Stimulated activated naive CD8-positive, alpha-beta T cell treated with anti-CD3 and anti-CD28 coated beads, Interleukin-15, amount 100 ng/mL, for 72 hours (primary cell): ENCODE measurements at regions not wholly inside any gene's neighbourhood (a gene's known extent, or its start where the extent isn't known, plus 50 kb on each side); places are given as distances from the start of the nearest gene placed in this dataset.
A peak's percentile ranks its signal among the peaks of the same experiment; 100 is the strongest.
"Not testable (repeated sequence)": the region's sequence is repeated elsewhere in the genome, so short reads cannot be mapped to it uniquely, and the experiment has no call there.

ENCODE experiments used
- ATAC-seq: fragments of 150-1000 bp; cut with Tn5 transposase; 2 replicates; pipeline ENCODE4 v1.10.0; 2021; ENCODE audit warnings: mild to moderate bottlenecking, moderate library complexity
- DNase-seq, 2 donors: peaks; one replicate each; pipeline ENCODE4 v3.0.0; 2021 to 2022
- H3K27ac Mint-ChIP-seq, 2 donors: one replicate each; pipeline ENCODE4 v1.8.0; 2022; ENCODE audit warnings: mild to moderate bottlenecking in 2 of 2, mixed read lengths in 2 of 2, moderate library complexity in 2 of 2
- H3K27me3 Mint-ChIP-seq: one replicate; pipeline ENCODE4 v1.8.0; 2022; ENCODE audit warnings: mixed read lengths
- H3K4me1 Mint-ChIP-seq: one replicate; pipeline ENCODE4 v1.8.0; 2022; ENCODE audit warnings: mild to moderate bottlenecking, mixed read lengths
- H3K4me3 Mint-ChIP-seq, 2 donors: one replicate each; pipeline ENCODE4 v1.8.0; 2022; ENCODE audit warnings: mild to moderate bottlenecking in 2 of 2, mixed read lengths in 2 of 2, moderate library complexity in 1 of 2
- H3K9me3 Mint-ChIP-seq, 2 donors: one replicate each; pipeline ENCODE4 v1.8.0; 2022; ENCODE audit warnings: mixed read lengths in 2 of 2

- no peaks in the 10 kb centered on the region for H3K27me3 Mint-ChIP-seq
- no peak for DNase-seq
- H3K9me3 Mint-ChIP-seq: no peaks in the 10 kb centered on the region
- no peaks in the 10 kb centered on the region for H3K4me1 Mint-ChIP-seq
- H3K4me3 Mint-ChIP-seq: no peak overlapping the region
- no peak for ATAC-seq
- no peak overlapping the region for H3K27ac Mint-ChIP-seq
Measured at GRCh38 chrX:97867266-97867665, 983.6 kb downstream of the RPA4 start.

DNA sequence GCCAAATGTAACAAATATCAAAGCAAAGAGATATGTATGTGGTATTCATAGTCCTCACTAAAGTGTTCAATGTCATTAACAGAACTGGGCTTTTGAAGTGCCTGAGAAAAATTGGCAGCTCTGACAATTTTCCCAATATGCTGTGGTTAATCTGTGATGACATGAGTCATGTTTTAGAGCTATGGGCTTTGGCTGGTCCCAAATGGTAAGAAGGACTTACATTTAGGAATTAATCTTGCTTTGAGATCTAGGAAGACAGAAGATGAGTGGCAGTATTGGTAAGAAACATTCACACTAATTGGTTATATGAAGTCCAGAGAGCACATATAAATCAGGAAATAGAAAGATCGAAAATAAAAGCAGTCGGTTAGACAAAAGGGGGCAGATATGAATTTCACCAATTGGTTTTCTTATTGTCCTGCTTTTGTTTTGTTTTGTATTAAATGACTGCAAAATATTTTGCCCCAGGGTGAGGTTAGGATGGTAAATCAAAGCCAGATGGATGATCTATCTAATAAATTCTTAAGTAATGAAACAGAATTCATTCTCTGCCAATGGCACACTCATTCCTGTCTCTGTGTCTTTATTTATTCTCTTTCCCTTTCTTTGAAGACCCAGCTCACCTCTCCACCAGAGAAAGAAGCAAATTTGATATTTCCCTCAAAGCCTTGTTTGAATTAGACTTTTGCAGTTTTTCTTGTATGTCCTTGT, 993.1 kb downstream of the RPA4 start:
- no peaks in the 10 kb centered on the region for H3K9me3 Mint-ChIP-seq
- no peak for DNase-seq

GRCh38 chrX:97882306-97882705, 998.6 kb downstream of the RPA4 start:
- H3K27ac Mint-ChIP-seq: no peak overlapping the region
- no peak for ATAC-seq

More for the DNA sequence above, 993.1 kb downstream of the RPA4 start:
- Mint-ChIP-seq H3K4me1 (no peaks in the 10 kb centered on the region), H3K4me3 (no peak overlapping the region), H3K27ac (peak overlapping the region in 1 of 2 donors; percentile 10), H3K27me3 (no peaks in the 10 kb centered on the region)
- ATAC-seq: no peak

DNA sequence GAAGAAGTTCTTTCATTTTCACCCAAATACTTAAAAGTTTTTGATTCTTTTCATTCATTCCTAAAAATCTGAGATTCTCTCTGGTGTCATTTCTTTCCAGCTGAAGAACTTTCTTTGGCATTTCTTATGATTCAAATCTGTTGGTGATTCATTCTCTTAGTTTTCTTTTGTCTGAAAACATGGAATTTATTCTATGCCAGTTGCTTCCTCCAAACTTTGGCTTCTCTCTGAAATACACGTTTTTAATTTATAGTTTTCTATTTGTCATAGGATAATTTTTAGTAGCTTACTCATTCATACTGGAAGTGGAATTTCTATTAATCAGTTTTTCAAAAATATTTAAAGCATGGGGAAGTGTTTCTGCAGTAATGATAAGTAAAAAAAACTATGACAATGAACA, 1012.0 kb downstream of the RPA4 start:
- H3K27me3 Mint-ChIP-seq: no peaks in the 10 kb centered on the region

More at GRCh38 chrX:97882306-97882705, 998.6 kb downstream of the RPA4 start:
- no peak overlapping the region for H3K4me3 Mint-ChIP-seq
- H3K27me3 Mint-ChIP-seq: no peaks in the 10 kb centered on the region
- no peaks in the 10 kb centered on the region for H3K9me3 Mint-ChIP-seq
- no peaks in the 10 kb centered on the region for H3K4me1 Mint-ChIP-seq
- no peak for DNase-seq

DNA sequence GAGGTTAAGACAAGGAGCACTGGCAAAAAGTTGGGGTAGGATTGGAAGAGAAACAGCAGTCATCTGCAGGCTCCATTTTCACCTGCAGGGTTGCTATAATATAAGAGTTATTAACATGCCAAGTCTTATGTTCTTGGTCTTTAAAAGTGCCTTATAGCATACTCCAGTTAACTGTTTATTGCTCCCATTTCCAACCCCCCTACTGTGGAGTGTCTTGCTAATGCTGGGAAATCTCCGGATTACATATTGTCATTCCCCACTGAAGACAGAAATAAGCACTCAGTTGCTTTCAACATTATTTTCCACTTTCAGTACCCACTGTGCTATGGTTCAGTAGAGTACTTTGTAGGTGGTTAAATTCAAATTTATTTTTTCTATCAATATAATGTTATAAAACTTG, 1014.3 kb downstream of the RPA4 start:
- ATAC-seq: no peak
- H3K27ac Mint-ChIP-seq: no peak overlapping the region

More for the DNA sequence above, 1012.0 kb downstream of the RPA4 start:
- Mint-ChIP-seq H3K27ac (no peak overlapping the region), H3K9me3 (peaks cover 5 to 12% of the 10 kb centered on the region in 2 donors), H3K4me3 (no peak overlapping the region), H3K4me1 (no peaks in the 10 kb centered on the region)
- DNase-seq: no peak
- ATAC-seq: no peak

DNA sequence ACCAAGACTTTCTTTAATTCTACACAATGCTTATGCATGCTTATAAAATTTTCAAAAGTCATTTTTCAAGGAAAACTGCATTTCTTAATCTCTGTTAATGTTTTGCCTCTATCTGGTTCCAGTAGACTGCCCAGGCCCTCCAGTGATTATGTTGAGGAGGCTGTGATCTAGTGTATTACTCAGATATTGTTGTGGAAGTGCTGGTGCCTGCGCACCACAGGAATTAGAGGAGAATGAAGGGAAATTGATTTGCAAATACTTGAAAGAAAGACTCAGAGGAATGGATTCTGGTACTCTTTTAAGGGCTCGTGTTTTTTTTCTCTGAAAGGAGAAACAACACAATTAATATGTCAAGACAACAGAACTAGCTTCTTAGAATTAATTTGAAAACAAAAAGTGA, 1015.1 kb downstream of the RPA4 start:
- Mint-ChIP-seq H3K4me3 (no peak overlapping the region), H3K27ac (no peak overlapping the region), H3K9me3 (peaks cover 0 to 3% of the 10 kb centered on the region in 2 donors), H3K4me1 (no peaks in the 10 kb centered on the region), H3K27me3 (no peaks in the 10 kb centered on the region)
- no peak for DNase-seq
- no peak for ATAC-seq

More for the DNA sequence above, 1014.3 kb downstream of the RPA4 start:
- Mint-ChIP-seq H3K9me3 (peaks cover 1 to 3% of the 10 kb centered on the region in 2 donors), H3K27me3 (no peaks in the 10 kb centered on the region), H3K4me1 (no peaks in the 10 kb centered on the region), H3K4me3 (no peak overlapping the region)
- DNase-seq: no peak

- Mint-ChIP-seq H3K4me3 (no peak overlapping the region), H3K27me3 (no peaks in the 10 kb centered on the region), H3K4me1 (no peaks in the 10 kb centered on the region), H3K9me3 (peaks cover 0 to 9% of the 10 kb centered on the region in 2 donors), H3K27ac (no peak overlapping the region)
- DNase-seq (no peak), ATAC-seq (no peak)
Measured at GRCh38 chrX:97907791-97908190, 1024.1 kb downstream of the RPA4 start.

GRCh38 chrX:97909245-97909644, 1025.5 kb downstream of the RPA4 start:
- no peak for DNase-seq

GRCh38 chrX:97915390-97915789, 1031.7 kb downstream of the RPA4 start:
- ATAC-seq, H3K4me1 Mint-ChIP-seq, DNase-seq, H3K9me3 Mint-ChIP-seq, H3K4me3 Mint-ChIP-seq, H3K27me3 Mint-ChIP-seq, H3K27ac Mint-ChIP-seq: not testable (repeated sequence)

More at GRCh38 chrX:97909245-97909644, 1025.5 kb downstream of the RPA4 start:
- Mint-ChIP-seq H3K27me3 (no peaks in the 10 kb centered on the region), H3K9me3 (peaks cover 0 to 9% of the 10 kb centered on the region in 2 donors), H3K27ac (no peak overlapping the region), H3K4me3 (no peak overlapping the region), H3K4me1 (no peaks in the 10 kb centered on the region)
- ATAC-seq: no peak

GRCh38 chrX:97921223-97921622, 1037.5 kb downstream of the RPA4 start:
- not testable (repeated sequence) for DNase-seq, H3K4me3 Mint-ChIP-seq, H3K4me1 Mint-ChIP-seq, H3K27me3 Mint-ChIP-seq, H3K27ac Mint-ChIP-seq, ATAC-seq
- peaks cover 0 to 12% of the 10 kb centered on the region in 2 donors for H3K9me3 Mint-ChIP-seq

DNA sequence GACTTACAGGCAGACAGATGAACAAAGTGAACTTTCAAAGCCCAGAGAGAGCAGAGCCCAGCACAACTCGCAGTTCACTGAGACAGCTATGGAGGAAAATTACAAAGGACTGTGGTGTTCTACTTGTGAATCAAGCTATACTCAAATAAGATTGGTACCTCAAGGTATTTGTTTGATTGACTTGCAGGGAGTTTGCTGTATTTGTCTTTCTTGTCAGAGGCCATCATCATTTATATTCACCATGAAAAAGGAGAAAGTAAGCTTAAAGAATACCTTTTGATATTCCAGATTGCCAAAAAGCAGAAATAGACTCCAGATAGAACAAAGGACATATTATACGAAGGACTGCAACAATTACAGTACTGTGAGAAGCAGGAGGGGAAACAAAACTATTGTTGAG, 1047.9 kb downstream of the RPA4 start:
- no peaks in the 10 kb centered on the region for H3K27me3 Mint-ChIP-seq
- H3K4me3 Mint-ChIP-seq: no peak overlapping the region
- no peak for ATAC-seq
- no peaks in the 10 kb centered on the region for H3K4me1 Mint-ChIP-seq
- H3K27ac Mint-ChIP-seq: no peak overlapping the region
- no peaks in the 10 kb centered on the region for H3K9me3 Mint-ChIP-seq
- no peak for DNase-seq

- Mint-ChIP-seq H3K9me3 (no peaks in the 10 kb centered on the region), H3K27me3 (no peaks in the 10 kb centered on the region), H3K27ac (no peak overlapping the region), H3K4me3 (no peak overlapping the region), H3K4me1 (no peaks in the 10 kb centered on the region)
- ATAC-seq (no peak), DNase-seq (no peak)
Measured at GRCh38 chrX:97936296-97936695, 1052.6 kb downstream of the RPA4 start.

- Mint-ChIP-seq H3K9me3 (no peaks in the 10 kb centered on the region), H3K4me3 (no peak overlapping the region), H3K27me3 (no peaks in the 10 kb centered on the region), H3K4me1 (no peaks in the 10 kb centered on the region), H3K27ac (no peak overlapping the region)
- ATAC-seq: no peak
- DNase-seq: no peak
Measured at GRCh38 chrX:97938706-97939105, 1055.0 kb downstream of the RPA4 start.

- ATAC-seq (no peak), DNase-seq (no peak)
- H3K27ac Mint-ChIP-seq: no peak overlapping the region
- no peaks in the 10 kb centered on the region for H3K27me3 Mint-ChIP-seq
- no peaks in the 10 kb centered on the region for H3K4me1 Mint-ChIP-seq
- no peak overlapping the region for H3K4me3 Mint-ChIP-seq
- H3K9me3 Mint-ChIP-seq: no peaks in the 10 kb centered on the region
Measured at GRCh38 chrX:97968376-97969163, 1084.9 kb downstream of the RPA4 start.

- Mint-ChIP-seq H3K27ac (no peak overlapping the region), H3K4me1 (no peaks in the 10 kb centered on the region), H3K4me3 (no peak overlapping the region), H3K9me3 (no peaks in the 10 kb centered on the region), H3K27me3 (no peaks in the 10 kb centered on the region)
- ATAC-seq: no peak
- no peak for DNase-seq
Measured at GRCh38 chrX:97984641-97985040, 1100.9 kb downstream of the RPA4 start.

DNA sequence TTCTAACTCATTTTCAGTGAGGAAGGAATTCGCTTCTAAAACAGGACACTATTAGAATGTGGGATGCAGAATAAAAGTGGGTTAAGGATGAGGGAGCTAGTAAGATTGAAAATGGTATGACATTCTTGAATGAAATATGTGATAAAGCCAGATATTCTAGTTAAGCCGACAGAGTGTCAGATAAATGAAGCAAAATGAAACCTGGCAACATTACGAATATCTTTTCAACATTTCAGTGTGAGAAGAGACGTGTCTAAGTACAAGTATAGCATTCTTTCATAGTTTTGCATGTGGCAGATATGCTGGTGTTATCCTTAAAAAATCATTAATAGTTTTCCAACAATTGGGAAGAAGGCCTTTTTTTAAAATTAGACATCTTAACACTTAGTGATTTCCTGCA, 1101.4 kb downstream of the RPA4 start:
- Mint-ChIP-seq H3K27me3 (no peaks in the 10 kb centered on the region), H3K4me1 (no peaks in the 10 kb centered on the region), H3K9me3 (no peaks in the 10 kb centered on the region), H3K4me3 (no peak overlapping the region), H3K27ac (no peak overlapping the region)
- no peak for DNase-seq
- ATAC-seq: no peak
